CD4-positive, alpha-beta T cell treated with Interleukin-10 for 1 hour (primary cell): ENCODE measurements at regions not wholly inside any gene's neighbourhood (a gene's known extent, or its start where the extent isn't known, plus 50 kb on each side); places are given as distances from the start of the nearest gene placed in this dataset.
A peak's percentile ranks its signal among the peaks of the same experiment; 100 is the strongest.

ENCODE experiments used
- DNase-seq: peaks from one replicate; pipeline ENCODE4 v3.0.0-alpha.2; 2020

DNA sequence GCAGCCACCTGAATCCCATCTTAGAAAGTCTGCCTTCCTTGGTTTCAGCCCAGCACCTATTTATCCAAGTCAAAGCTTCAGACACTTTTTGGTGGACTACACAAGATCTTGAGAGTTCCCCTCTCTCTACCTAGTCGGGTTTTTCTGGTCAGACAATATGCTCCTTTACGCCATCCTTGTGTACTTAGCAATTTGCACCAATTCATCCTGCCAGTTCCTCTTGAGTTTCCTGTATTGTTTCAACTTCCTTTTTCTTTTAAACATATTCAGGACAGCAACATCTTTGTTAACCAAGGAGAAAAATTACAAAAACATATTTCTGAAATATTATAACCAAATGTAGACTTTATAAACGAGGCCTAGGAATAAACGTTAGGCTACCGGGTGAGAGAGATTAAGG, 368.2 kb upstream of the CADM1 start:
- no peak for DNase-seq

DNA sequence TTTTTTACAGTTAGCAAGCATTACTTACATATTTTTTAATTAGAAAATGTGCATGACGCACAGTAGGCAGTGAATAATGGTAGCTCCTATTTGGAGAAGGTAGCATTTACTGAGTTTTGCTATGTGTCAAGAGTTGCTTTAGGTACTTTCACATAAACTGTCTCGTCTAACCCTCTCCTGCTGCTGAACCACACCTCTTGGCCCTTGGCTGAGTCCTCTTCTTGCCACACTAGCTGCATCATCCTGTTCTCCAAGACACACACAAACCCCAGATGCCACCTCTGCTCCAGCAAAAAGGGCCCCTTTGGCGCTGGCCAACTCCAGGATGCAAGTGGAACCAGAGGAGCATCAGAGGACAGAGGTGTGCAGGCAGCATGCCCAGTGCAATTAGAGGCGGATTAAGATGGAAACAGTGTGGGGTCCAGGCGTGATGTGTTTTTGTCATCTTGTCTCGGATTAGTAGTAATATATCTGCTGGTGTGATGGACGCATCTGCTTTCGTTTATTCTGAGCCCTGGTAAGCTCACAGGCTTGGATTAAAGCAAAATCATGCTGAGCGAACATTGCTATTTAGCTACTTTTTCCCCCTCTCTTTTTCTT, 367.0 kb upstream of the CADM1 start:
- DNase-seq = no peak

DNA sequence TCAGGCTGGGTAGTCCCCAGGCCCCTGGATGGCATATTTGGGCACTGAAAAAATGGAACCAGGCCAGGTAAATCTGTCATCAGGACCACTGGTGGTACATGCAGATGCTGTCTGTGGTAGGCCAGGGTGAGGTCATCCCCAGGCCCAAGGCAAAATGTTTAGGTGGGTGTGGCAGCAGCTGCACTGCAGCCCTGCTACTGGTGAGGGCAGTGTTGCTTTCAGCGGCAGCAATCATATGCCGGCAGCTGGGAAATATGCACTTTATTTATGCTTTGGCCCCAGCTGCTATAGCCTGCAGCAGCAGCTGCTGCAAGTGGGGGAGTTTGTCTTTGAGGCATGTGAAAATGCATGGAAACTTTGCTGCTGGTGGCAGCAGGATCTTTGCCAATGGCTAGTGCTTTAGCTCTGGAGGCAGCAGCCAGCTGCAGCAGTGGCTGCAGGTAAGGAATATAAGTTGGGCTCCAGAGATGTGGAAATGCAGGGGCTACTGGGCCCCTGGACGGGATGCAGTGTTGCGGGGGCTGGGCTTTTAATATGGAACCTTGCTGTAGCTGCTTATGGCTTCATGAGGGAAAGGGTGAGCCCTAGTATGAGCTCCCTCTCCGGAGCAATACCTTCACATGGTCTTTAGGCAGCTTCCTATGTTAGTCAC, 365.7 kb upstream of the CADM1 start:
- DNase-seq = peak; percentile 24

DNA sequence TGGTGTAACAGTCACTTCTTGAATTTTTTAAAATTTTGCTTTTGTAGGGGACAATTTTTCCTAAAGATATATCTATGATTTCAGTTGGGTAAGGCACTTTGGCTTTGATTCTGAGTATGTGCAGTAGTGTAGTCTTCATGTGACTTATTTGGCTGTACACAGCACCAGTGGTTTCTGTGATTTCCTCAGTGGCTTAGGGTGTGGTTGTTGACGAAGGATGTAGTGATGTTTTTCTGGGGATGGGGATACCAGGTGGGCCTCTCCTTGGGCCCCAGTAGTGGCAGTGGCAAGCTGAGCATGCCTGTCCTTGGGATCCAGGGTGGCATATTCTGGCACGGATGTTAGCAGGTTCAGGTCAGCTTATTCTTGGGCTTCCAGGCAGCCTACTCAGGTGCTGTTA, 364.9 kb upstream of the CADM1 start:
- DNase-seq = no peak

DNA sequence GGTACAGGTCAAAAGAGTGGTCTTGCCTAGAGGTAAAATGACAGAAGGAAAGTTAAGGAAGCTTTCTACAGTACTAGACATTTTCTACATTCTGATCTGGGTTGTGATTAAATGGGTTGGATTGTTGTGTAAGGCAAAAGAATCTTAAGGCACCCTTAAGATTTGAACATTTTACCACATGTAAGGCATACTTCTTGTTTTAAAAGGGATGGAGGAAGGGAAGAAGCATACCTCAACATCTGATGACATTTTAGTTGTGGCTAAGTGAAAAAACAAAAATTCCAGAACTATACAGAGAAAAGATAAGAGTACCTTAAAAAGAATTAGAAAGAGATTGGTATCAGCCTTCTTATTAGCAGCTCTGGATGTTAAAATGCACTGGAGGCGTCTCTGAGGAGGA, 356.0 kb upstream of the CADM1 start:
- no peak for DNase-seq

DNA sequence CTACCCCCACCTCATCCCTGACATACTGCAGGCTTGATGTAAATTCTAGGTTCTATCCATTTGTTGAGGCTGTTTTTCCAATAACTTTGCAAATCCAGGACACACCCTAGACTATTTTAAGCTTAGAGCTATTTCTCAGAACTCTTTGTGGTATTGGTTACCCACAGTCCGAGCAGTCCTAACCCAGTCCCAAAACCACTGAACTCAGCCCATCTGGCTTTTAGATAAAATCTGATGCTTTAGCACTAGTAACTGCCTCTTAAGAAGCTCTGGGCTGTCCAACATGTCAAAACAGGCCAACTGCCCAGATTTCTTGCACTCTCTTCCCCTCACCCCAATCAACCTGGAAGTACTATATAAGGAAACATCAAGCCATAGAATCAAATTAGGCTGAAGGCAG, 344.4 kb upstream of the CADM1 start:
- no peak for DNase-seq

DNA sequence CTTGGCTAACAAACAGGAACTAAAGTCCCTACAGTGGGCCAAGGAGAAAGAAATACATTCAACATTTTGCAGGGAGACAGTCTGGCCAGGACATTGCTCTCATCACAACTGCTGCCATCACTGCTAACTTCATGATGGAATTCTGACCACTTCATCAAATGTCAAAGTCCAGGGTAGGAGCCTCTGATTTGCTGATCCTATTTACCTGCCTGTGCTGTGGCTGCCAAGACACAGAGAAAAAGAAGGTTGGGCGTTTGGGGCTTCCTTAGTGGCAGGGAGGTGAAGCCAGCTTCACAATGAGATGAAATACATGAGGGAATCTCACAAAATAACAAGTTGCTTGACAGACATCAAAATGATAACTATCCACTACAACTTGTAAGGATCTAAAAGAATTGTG, 343.9 kb upstream of the CADM1 start:
- no peak for DNase-seq

DNA sequence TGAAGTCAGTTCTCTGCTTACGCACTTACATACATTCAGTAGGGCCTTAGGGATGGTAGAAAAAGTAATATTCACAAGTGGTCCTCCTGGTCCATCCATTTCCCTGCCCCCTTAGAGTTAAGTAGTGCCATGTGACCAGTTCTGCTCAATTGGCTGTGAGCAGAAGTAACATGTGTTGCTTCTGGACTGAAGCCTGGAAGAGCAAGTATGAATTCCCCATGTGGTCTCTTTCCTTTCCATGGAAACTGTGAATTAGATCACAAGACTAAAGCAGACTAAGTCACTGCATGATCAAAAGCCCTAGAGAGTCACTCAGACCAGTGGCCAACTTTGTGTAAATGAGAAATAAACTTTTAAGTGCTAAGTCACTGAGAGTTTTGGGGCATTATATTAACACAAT, 341.7 kb upstream of the CADM1 start:
- no peak for DNase-seq

DNA sequence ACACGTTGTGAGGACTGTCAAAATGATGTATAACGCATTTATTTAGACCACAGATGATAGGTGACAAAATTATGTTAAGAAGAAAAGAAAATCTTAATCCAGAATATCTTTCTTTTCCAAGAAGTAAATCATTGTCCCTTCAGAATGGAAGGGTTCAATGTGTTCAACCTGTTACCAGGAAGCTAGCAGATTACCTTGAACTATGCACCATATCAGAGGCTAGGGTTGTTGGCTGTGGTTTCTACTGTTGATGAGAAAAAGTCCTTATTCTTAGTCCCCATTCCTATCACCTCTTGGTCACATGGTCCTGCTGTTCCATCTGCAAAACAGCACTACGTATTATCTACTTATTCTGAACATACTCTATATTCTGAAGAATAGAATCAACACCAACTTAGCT, 339.5 kb upstream of the CADM1 start:
- DNase-seq = no peak

DNA sequence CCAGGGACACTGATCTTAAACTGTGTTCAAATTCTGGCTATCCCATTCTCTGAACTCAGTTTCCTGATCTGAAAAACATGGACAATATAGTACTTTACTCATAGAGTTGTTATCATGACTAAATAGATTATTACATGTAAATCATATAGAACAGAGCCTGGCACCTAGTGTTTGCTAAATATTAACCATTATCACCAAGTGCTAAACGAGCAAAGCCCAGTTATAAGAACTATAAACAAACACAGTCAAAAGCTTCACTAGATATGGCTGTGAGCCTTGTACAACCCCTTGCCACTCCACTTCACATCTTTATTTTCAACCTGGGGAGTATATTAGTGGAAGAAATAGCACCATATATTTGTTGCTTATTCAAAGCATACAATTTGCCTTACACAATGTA, 338.9 kb upstream of the CADM1 start:
- DNase-seq = no peak

DNA sequence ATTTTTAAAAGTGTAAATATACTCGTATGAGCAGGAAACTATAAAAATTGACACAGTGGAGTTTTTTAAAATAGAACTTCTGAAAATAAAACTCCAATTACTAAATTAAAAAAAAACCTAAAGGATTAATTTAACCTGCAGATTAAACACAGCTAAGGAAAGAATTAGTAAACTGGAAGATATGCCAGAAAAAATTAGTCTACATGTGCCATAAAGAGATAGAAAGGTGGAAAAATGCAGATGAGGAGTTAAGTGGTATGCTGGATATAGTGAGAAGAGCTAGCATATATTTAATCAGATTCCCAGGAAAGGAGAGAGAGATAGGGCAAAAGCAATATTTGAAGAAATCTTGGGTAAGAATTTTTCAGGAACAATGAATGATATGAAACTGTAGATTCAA, 315.8 kb upstream of the CADM1 start:
- DNase-seq = no peak

DNA sequence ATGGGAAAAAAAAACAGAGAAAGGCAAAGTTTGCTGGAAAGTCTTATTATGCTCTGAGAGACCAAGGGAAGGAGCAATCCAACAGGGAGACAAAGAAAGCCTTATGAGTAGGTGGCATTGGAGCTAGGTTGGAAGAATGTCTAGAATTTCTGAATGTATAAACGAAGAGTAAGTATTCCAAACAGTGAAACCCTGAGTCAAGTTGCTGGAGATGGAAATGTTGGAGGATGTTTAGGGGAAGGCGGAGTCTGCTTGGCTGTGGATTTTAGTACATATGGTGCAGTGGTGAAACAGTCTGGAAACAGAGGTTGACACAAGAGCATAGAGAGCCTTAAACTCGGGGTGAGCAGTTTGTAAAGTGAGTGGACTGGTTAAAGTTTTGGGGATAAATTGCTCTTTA, 314.8 kb upstream of the CADM1 start:
- no peak for DNase-seq

DNA sequence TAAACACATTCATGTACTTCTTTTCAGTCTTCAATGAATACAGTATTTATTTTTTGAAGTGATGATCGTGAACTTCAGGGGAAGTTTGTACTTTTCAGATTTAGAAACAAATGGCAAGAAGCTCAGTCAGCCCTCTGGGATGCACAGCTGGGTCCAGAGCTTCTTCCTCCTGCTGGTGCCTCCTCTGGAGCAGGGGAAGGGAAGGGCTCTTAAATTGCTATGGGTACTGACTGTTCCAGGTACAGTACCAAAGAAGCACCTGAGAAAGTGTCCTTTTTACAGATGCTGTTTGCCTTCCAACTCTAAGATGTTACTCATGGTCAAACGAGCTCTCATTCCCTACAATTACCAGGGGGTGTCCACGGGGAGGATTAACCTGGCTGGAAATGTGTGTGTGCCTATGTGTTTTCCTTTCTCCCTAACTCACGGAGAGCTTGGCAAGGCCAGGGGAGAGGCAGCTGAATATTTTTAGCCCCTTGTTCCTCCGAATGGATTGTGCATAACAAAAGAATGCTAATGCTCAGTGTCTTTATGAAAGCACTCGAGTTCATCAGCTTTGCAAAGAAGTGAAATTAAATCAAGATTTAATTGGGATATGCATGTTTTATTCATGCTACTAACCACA, 313.7 kb upstream of the CADM1 start:
- no peak for DNase-seq

DNA sequence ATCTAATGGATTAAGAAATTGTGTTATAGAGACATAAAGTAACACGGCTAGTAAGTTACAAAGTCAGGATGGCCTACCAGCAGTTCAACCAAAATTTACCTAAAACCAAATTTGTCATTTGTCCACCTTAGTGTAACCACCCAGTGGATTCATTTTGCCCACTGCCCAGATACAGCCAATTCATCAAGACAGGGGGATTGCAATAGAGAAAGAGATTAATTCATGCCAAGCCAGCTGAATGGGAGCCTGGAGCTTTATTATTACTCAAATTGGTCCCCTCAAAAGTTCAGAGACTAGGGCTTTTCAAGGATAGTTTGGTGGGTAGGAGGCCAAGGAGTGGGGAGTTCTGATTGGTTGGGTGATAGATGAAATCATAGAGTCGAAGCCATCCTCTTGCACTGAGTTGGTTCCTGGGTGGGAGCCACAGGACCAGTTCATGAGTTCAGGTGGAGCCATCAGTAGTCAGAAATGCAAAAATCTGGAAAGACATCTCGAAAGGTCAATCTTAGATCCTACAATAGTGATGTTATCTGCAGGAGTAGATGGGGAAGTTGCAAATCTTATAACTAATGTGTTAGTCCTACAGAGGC, 304.2 kb upstream of the CADM1 start:
- no peak for DNase-seq

DNA sequence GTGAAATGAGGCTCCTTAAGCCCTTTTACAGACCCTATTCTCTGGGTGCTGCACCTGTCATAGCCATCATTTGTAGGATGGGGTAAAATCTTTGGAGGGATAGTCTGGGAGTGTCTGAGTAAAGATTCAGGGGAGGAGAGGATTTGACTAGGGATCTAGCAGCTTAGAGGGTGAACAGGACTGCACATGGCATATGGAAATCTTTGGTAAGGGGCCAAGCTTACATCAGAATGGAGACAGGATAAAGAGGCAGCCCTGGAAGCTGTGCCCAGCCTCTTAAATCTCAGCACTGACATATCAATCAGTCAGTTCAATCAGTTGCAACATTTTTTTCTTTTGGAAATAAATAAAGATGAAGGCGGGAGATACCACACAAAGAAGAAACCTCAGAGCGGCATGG, 301.8 kb upstream of the CADM1 start:
- no peak for DNase-seq

DNA sequence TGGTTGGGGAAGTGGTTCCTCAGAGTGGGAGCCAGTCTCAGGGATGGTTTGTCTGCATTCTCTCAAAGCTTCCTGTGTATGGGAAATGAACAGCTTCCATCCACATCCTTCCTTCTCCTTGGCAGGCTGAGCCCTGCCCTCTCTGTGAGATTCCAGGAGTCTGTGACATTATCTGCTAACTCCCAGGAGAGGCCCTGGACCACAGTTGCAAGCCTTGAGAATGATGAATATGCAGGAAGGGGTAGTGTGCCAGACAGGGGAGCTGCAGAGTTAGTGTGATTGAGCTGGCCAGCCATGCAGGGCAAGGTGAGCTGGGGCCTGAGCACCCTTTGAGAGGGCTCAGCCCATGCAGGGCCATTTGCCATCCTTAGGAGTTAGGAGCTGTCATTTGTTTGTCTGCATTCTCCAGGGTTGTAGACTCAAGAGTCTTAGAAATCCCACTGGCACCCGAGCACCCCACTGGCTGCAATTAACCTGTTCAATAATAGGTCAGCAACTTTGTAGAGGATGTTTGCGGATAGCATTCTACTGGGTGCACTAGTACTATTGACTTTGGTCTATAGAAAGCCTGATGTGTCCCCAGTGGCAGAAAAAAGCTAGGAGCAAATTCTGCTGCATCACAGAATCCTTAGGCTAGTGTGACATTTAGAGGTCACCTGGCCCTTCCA, 299.0 kb upstream of the CADM1 start:
- no peak for DNase-seq

DNA sequence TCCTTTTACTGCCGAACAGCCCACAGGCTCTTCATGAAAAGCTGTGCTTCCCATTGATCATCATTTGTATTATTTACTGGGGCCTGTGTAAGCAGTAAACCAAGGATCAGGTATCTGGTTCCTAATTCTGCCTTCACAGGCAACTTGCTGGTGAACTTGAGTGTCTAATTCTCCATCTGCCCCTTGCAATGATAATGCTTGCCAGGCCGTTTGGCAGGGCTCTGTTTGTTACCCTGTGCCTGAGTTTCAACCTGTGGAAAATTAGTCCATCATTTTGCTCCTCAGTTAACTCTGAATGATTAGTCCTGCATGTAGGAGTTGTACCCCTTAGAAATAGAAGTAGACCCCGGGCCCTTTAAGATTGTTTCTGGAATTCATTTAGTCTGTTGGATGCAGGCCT, 298.4 kb upstream of the CADM1 start:
- DNase-seq = no peak

DNA sequence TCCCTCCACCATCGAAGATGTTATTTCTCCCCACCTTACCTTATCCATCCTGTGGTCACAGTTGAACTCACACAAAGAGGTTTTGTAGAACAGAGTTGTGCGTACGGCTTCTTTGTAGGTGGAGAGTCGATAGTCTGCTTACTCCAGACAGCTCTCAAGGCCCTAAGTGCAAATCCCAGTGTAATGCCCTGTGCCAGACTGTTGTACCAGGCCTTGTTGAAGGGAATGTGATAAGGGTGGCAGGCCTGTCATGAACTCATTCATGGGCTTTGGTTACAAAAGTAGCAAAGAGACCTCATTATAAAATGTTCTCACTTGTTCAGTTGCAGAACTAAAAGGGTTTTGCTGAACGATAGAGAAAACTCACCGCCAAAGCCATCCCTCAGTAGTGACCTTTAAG, 288.7 kb upstream of the CADM1 start:
- no peak for DNase-seq

DNA sequence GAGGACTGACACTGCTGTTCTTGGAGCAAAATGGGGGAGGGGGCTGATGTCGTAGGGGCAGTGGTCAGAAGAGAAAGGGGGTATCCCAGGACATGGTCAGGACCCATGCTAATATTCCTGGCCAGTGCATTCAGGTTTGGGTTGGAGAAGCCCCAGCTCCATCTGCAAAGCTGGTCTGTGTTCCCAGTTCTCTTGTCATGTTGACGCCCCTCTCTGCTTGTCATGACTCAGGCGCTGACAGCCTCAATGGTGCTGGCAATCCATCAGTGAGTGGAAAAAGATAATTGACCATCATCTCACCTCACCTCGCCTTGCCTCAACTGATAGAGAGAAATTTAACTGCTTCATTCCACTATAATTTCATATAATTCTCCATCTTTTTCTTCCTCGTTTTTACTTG, 283.1 kb upstream of the CADM1 start:
- DNase-seq = no peak

DNA sequence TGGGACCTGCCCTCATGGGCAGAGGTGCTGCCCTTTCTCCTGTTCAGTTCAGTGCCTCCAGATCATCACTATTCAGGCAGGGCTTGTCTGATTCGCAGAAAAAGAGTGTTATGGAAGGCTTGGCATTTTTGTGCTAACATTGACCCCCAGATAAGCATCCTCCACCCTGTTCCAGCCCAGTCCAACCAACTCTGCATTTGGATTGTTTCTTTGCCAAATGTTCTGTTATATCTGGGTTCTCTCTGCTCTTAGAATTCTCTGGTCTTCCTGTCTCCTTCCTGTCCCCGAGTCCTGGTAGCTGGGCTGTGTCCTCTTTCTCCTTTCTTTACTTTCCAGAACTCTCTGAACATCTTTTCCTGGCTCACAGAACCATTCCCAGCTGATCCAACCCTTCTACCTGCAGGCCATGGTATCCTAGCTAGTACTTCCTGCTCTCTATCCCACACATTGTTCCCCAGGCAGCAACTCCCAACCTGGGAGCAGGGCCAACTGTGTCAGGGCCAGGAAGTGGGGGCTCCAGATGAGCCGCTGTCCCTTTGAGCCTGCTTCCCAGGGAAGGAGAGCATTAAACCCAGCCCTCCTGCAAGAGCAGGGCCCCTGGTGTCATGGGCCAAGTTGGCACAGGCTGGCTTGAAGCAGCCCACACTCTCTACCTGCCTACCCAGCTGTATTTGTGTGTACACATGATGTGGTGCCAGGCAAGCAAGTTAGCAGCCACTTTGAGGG, 280.7 kb upstream of the CADM1 start:
- DNase-seq = no peak

DNA sequence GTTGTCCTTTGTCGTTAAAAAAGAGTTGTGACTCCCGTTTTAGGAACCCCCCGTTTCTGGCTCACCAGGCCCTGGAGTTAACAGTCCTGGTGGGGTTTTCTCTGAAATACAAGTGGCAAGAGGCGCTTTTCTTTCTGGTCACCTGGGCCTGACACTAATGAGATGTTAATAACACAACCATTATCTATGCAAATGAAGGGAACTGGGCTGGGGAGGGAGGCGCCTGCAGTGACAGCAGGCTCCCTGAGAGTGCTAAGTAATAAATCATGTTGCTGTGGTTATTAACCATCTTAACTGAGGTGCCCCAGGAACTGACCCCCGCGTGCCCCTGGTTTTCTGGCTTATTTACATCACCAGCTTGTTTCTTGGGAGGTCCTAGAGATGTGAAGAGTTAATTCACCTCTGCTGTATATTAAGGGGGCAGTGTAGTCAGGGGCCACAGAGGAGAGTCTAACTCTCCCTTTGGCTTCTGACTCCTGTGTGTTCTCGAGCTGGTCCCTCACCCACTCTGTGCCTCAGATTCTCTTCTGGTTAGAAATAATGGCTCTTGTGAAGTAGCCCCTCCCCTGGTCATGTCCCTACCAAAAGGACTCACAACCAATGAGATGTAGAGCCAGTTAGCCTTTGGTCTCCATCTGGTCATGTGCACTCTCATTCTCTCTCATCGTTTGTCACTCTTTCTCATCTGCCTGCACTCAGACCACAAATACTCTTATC, 276.6 kb upstream of the CADM1 start:
- DNase-seq = no peak

DNA sequence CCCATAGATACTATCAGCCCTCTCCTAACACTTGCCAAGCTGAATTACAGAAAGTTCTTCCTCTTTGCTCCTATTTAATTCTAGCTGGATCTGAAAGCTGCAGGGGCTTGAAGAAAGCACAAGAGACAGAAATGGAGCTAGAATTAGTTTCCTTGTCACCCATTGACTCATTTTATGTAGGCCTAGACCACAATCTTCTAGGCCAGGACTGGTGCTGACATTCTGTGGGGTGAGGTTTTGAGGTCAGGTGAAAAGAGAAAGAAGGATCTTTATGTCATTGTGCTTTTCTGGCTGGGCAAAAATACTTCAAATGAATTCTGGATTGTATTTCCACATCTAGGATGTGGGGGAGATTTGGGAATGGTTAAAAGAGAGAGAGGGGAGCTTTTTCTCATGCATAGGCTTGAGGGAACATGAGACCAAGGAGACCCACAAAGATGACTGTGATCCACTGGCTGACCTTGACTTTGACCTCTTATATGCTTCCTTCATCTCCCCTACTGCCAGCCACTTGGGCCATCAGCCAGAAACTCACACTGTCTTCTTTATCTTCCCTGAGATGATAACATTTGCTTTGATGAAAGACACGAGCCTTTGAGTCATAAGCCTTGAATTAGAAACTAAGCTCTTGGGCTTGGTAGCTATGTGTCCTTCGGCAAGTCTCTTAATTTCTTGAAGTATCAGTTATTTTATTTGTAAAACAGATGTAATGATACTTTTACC, 274.9 kb upstream of the CADM1 start:
- no peak for DNase-seq
